ENCODE measurements at regions not wholly inside any gene's neighbourhood (a gene's known extent, or its start where the extent isn't known, plus 50 kb on each side); places are given as distances from the start of the nearest gene placed in this dataset.

- TF ChIP-seq CTCF (IDR thresholded peaks at IDR 0.05; ENCODE audit: insufficient read depth, low read length), result no peak
- no peak for TF ChIP-seq POLR2AphosphoS5 (IDR thresholded peaks at IDR 0.05; ENCODE audit: low read depth)
- TF ChIP-seq GABPA (IDR thresholded peaks at IDR 0.05; ENCODE audit: low read depth), result no peak
- no peak for TF ChIP-seq REST (IDR thresholded peaks at IDR 0.05; ENCODE audit: insufficient replicate concordance, low read depth)
- TF ChIP-seq SPI1 (IDR thresholded peaks at IDR 0.05; ENCODE audit: borderline replicate concordance, low read depth), result no peak
These were observed 911.3 kb upstream of the USP15 start for GRCh38 chr12:61348871-61349270.
